C4-2B (cell line): ENCODE measurements at regions not wholly inside any gene's neighbourhood (a gene's known extent, or its start where the extent isn't known, plus 50 kb on each side); places are given as distances from the start of the nearest gene placed in this dataset.

Experiments
- H3K27ac ChIP-seq: fragments of 450-650 bp; 2 replicates; pipeline ENCODE4 v1.5.1; 2017
- ZFX ChIP-seq: fragments of 450-650 bp; IDR thresholded peaks from 2 replicates; pipeline ENCODE4 v1.6.1; 2017
- TF ChIP-seq, protein P1 (sequence below): fragments of 450-650 bp; conservative IDR thresholded peaks from 2 replicates; pipeline ENCODE4 v1.5.1; 2017; ENCODE audit warnings: mild to moderate bottlenecking

DNA sequence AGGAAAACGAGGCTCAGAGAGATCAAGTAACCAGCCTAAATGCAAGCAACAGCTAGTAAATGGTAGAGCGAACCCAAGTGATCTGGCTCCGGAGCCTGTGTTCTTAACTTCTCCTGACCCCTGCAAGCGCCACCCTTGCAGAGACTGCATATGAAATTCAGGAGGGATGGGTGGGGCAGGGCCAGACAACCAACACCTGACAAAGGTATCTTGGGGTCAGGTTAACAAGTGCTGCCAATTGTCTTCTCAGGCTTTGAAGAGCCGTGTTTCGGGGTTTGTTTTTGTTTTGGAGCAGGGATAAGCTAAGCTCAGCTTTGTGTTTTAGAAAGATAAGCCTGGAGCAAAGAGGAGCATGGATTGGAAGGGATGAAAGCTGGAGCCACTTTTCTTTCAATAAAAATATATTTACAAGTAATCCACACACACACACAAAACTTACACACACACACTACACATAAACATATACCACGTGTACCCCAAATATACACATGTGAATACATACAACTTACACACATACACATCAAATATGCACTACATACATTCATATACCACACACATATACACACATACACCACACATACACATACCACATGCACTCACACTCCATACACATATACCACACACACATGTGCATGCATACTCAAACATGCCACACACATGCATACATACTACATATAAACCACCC is 722.0 kb downstream of the DIAPH3 start:
- H3K27ac ChIP-seq = no peak overlapping the region
- TF ChIP-seq, protein P1, sequence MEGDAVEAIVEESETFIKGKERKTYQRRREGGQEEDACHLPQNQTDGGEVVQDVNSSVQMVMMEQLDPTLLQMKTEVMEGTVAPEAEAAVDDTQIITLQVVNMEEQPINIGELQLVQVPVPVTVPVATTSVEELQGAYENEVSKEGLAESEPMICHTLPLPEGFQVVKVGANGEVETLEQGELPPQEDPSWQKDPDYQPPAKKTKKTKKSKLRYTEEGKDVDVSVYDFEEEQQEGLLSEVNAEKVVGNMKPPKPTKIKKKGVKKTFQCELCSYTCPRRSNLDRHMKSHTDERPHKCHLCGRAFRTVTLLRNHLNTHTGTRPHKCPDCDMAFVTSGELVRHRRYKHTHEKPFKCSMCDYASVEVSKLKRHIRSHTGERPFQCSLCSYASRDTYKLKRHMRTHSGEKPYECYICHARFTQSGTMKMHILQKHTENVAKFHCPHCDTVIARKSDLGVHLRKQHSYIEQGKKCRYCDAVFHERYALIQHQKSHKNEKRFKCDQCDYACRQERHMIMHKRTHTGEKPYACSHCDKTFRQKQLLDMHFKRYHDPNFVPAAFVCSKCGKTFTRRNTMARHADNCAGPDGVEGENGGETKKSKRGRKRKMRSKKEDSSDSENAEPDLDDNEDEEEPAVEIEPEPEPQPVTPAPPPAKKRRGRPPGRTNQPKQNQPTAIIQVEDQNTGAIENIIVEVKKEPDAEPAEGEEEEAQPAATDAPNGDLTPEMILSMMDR = no peak
- no peak for TF ChIP-seq ZFX

DNA sequence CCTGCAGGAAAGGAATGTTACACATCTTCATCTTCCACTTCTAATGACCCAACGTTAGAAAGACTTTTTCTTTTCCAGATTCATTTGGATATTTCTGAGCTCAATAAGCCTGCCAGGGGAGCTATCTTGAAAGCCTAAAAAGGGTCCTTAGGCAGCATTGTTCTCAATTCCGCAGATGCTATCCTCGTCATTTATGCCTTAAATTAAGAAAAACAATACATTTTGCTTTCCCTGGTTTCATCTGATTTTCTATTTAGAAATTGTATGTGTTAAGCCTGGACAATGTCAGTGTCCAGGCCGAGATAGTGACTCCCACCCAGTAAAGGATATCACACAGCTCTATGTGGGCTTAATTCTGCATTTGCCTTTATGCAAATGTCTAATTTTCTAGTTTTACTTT is 721.3 kb downstream of the DIAPH3 start:
- H3K27ac ChIP-seq = no peak overlapping the region
- TF ChIP-seq, protein P1 = no peak
- TF ChIP-seq ZFX = no peak

DNA sequence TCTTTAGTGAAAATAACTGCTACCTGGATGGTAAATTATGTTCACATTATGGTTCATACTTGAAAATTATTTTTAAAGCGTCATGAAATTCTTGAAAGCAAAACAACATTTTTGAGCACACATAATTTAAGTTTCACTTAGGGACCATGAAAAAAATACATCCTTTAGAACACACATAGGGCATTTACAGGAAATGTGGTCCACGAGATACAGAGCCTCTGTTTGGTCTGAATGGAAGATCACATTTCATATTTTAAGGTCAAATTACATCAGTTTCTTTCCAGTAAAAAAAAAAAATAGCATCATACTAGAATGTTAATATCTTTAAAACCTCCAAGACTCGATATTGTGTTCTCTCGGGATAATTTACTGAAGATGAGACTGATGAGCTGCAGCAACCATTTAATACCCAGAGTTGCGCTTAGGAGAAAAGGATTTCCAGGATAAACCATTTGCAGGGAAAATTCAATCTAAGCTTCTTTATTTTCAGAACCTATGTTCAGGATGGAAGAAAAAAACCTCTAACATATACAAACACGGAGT is 720.7 kb downstream of the DIAPH3 start:
- no peak for TF ChIP-seq ZFX
- TF ChIP-seq, protein P1 = no peak
- no peak overlapping the region for H3K27ac ChIP-seq

DNA sequence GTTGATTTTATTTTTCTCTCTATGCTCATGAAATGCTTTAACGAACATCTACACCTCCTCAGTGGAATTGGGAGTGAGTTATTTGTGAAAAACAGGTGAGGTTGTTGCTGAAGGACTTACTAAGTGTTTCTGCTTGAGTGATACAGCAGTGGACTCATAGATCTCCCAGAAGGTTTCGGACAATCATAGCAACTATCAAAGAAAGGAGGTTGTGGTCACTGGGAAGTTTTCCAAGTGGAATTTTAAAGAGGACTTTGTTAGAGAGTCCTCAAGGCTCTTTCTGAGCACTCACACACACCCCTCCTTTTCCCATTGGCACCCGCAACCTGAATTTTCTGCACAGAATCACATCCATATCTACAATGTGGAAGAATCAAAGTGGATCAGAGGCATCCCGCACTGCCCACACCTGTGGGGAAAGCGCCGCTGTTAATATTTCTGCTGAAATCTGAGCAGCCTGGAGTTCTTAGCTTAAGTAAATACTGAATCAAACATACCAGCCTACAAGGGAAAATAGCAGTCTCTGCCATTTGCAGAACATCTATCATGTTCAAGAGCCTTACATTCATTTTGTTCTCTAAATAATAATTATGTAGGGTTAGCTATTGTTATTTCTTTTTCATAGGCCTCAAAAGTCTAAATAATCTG is 719.4 kb downstream of the DIAPH3 start:
- TF ChIP-seq ZFX = no peak
- TF ChIP-seq, protein P1 = no peak
- no peak overlapping the region for H3K27ac ChIP-seq

DNA sequence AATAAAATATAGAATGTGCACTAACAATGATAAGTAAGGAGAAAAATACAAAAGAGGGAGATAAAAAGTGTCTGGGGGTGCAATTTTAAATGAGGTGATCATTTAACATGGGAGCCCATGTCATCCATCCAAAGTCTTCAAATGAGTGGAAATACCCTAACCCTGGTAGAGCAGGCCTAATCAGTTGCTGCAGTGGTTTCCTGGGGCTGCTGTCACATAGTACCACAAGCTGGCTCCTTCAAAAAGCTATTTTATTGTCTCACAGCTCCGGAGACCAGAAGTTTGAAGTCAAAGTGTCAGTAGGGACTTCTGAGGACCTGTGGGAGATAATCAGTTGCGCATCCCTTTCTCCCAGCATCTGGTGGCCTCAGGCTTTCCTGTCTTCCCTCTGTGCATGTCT is 717.9 kb downstream of the DIAPH3 start:
- H3K27ac ChIP-seq = no peak overlapping the region

DNA sequence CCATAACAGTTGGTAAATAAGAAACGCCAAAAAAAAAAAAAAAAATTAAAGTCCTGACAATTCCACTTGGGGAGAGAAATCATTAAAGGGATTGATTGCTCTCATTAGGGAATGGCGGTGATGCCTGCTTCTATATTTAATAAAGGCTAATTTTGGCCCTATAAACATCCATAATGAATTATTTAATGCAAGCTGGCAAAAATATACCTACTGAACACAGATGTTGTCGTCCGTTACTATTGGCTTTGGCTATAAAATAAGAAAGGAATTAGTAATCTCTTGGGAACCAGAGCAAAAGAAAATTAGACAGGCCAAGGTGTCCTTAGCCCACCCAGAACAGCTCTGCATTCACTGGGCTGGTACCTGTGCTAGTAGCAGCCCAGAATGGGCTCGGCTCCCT is 717.3 kb downstream of the DIAPH3 start:
- no peak for TF ChIP-seq ZFX
- TF ChIP-seq, protein P1 = no peak
- no peak overlapping the region for H3K27ac ChIP-seq

More for the DNA sequence above, 717.9 kb downstream of the DIAPH3 start:
- TF ChIP-seq, protein P1 = no peak
- TF ChIP-seq ZFX = no peak

DNA sequence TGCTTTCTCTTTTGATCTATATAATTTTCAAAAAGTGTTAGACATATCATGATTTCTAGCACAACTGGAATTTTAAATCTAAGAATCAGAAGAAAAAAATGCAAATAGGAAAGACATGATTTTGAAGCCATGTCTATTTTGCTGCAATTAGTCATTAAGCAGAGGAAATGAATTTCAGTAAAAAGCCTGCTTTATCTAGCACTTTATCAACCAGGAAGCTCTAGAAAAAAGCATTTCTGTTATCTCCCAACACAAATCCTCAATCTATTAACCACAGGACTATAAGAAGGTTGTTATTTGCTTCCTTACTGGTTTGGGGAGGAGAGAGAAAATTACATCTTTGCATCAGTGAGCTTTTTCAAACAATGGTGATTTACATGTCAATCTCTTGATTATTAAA is 716.7 kb downstream of the DIAPH3 start:
- TF ChIP-seq, protein P1 = no peak
- no peak for TF ChIP-seq ZFX
- no peak overlapping the region for H3K27ac ChIP-seq
